Right cardiac atrium (tissue), 5 donors: ENCODE measurements at regions not wholly inside any gene's neighbourhood (a gene's known extent, or its start where the extent isn't known, plus 50 kb on each side); places are given as distances from the start of the nearest gene placed in this dataset.
"Not testable (repeated sequence)": the region's sequence is repeated elsewhere in the genome, so short reads cannot be mapped to it uniquely, and the experiment has no call there.

Experiments used
- ATAC-seq, 2 donors: fragments of 200-7000 bp; cut with Tn5 transposase; one replicate each; pipeline versions ENCODE4 v1.8.0 to v1.9.1; 2020; ENCODE audit warnings: moderate library complexity in 2 of 2, mild to moderate bottlenecking in 1 of 2
- DNase-seq, 3 donors: peaks; one replicate each; pipeline ENCODE4 v3.0.0-alpha.2; 2020
- H3K27ac ChIP-seq: one replicate; pipeline ENCODE4 v1.5.1; 2013; ENCODE audit warnings: mild to moderate bottlenecking, low read length, control low read depth, moderate library complexity
- H3K27me3 ChIP-seq: one replicate; pipeline ENCODE4 v1.6.1; 2013; ENCODE audit not compliant: control insufficient read depth, insufficient read depth
- H3K4me1 ChIP-seq: one replicate; pipeline ENCODE4 v1.6.1; 2013; ENCODE audit warnings: low read length; ENCODE audit not compliant: control insufficient read depth, insufficient read depth
- H3K4me3 ChIP-seq: one replicate; pipeline ENCODE4 v1.5.1; 2013; ENCODE audit warnings: low read length, control low read depth
- H3K9me3 ChIP-seq: one replicate; pipeline ENCODE4 v1.6.1; 2013; ENCODE audit warnings: low read length; ENCODE audit not compliant: control insufficient read depth
- WGBS: extraction: QIAGEN DNeasy Blood & Tissue Kit; methylation state at CpG from one replicate; pipeline ENCODE4 v1.1.7; 2013; 5-methylcytosine and 5-hydroxymethylcytosine counted together
- intact Hi-C, 4 donors: fragments of 100-400 bp; cut with DNase I; formaldehyde crosslinking; loops; one replicate each; pipeline versions ENCODE4 v1.11.0 to v1.14.0; 2022 to 2023
- donor health status: healthy with polysubstance abuse.
- donor health status: DM: no; HTN: yes; CAD: no.
- donor health status: DM: no; HTN: no; CAD: no.
- donor health status: DM: no; HTN: yes; CAD: no; lungs with severe emphysema.
- donor health status: DM: yes; HTN: yes; CAD: no.

- ATAC-seq, DNase-seq, H3K4me3 ChIP-seq, H3K9me3 ChIP-seq, H3K27me3 ChIP-seq, H3K27ac ChIP-seq, H3K4me1 ChIP-seq, intact Hi-C loops: not testable (repeated sequence)
- WGBS, result 90% methylated on average over 9 of the region's 9 CpGs
Observed at GRCh38 chr15:95043236-95043932, 812.0 kb downstream of the MCTP2 start.

- Histone ChIP-seq H3K9me3 (peaks cover 2% of the 10 kb centered on the region), H3K27ac (no peak overlapping the region), H3K4me3 (no peak overlapping the region), H3K27me3 (no peaks in the 10 kb centered on the region), H3K4me1 (no peaks in the 10 kb centered on the region)
- intact Hi-C loops, result no loop called here
- 77% methylated on average over 1 of the region's 1 CpG for WGBS
- DNase-seq (no peak), ATAC-seq (no peak)
Observed at GRCh38 chr15:95043933-95044313, 812.6 kb downstream of the MCTP2 start.

DNA sequence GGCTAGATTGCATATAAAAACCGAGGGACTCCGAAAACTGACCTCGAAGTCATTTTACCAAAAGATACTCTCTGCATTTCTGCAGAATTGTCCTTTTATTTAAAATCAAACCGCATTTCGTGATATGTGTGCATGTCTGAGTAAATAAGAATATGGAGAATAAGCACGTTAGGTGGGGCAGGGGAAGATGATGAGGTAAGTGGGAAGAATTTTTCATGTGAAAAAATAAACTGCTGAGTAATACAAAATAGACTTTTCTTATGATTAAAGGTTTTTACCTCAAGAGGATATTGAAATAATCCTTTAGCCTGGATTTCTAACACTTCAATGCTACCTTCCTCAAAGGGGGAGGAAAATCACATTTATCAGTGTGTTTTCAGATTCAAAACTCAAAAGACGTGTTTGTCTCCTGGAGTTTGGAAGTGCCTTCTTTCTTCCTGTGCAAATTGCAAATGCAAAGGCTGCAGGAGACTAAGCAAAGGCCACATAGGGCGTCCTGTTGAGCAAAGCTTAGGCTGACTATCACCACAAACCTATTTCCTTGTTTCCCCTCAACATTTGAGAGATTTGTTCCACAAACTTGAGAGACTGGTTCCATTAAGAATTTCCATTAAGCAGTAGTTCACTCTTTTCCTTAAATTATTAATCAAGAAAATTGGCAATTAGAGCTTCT is 813.5 kb downstream of the MCTP2 start:
- WGBS, result 76% methylated on average over 8 of the region's 8 CpGs
- Histone ChIP-seq H3K27ac (no peak overlapping the region), H3K4me3 (no peak overlapping the region), H3K27me3 (no peaks in the 10 kb centered on the region), H3K4me1 (no peaks in the 10 kb centered on the region), H3K9me3 (peaks cover 2% of the 10 kb centered on the region)
- ATAC-seq (no peak), DNase-seq (no peak)
- intact Hi-C loops, result no loop called here

- 81% methylated on average over 2 of the region's 2 CpGs for WGBS
- Histone ChIP-seq H3K27me3 (no peaks in the 10 kb centered on the region), H3K4me1 (no peaks in the 10 kb centered on the region), H3K9me3 (peaks cover 2% of the 10 kb centered on the region), H3K4me3 (no peak overlapping the region), H3K27ac (no peak overlapping the region)
- ATAC-seq, result no peak
- no peak for DNase-seq
- intact Hi-C loops, result no loop called here
Observed at GRCh38 chr15:95051861-95052260, 820.5 kb downstream of the MCTP2 start.

- intact Hi-C loops, result no loop called here
- DNase-seq (no peak), ATAC-seq (no peak)
- 75% methylated on average over 4 of the region's 4 CpGs for WGBS
- no peak overlapping the region for H3K4me3 ChIP-seq
- no peak overlapping the region for H3K27ac ChIP-seq
- no peaks in the 10 kb centered on the region for H3K4me1 ChIP-seq
- H3K27me3 ChIP-seq, result no peaks in the 10 kb centered on the region
- peaks cover 2% of the 10 kb centered on the region for H3K9me3 ChIP-seq
Observed at GRCh38 chr15:95059346-95059905, 828.1 kb downstream of the MCTP2 start.

DNA sequence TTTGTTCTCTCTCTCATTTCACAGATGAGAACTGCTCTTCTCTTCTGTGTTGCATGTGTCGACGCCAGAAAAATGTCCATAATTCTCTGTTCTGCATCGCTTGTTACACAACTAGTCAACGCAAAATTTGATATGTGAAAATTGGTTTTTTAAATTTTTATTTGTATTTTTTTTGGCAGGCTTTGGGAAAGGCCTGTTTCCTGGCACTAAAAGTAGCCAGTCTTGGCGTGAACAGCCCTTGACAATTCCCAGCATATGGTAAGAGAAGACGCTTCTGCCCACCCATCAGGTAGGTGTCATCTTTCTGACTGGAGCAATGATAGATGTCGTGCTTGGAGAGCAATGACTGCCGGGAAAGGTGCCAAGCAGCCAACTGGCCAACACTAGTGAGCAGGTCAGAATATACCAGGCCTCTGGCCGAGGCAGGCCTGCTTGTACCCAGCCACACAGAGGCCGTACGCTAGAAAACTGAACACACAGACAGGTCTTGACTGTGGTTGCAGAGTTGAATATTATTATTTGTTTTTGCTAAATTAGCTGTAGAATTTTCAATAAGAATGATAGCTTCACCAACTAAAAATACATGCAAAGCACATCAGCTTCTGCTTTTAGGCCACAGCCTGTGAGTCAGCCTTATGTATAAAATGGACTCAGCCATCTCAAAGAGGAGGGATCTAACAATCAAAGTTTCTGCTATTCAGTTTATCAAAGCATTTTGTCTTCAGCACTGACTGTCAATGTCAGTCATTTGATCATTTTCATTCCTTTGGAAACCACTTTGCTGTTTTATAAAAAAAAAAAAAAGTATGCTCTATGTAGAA is 837.5 kb downstream of the MCTP2 start:
- H3K27ac ChIP-seq, result no peak overlapping the region
- intact Hi-C loops, result no loop called here
- H3K4me1 ChIP-seq, result no peaks in the 10 kb centered on the region
- 67% methylated on average over 11 of the region's 11 CpGs for WGBS
- ATAC-seq (no peak), DNase-seq (peak in 1 of 3 donors; percentile 56)
- no peaks in the 10 kb centered on the region for H3K9me3 ChIP-seq
- H3K27me3 ChIP-seq, result no peaks in the 10 kb centered on the region
- no peak overlapping the region for H3K4me3 ChIP-seq

DNA sequence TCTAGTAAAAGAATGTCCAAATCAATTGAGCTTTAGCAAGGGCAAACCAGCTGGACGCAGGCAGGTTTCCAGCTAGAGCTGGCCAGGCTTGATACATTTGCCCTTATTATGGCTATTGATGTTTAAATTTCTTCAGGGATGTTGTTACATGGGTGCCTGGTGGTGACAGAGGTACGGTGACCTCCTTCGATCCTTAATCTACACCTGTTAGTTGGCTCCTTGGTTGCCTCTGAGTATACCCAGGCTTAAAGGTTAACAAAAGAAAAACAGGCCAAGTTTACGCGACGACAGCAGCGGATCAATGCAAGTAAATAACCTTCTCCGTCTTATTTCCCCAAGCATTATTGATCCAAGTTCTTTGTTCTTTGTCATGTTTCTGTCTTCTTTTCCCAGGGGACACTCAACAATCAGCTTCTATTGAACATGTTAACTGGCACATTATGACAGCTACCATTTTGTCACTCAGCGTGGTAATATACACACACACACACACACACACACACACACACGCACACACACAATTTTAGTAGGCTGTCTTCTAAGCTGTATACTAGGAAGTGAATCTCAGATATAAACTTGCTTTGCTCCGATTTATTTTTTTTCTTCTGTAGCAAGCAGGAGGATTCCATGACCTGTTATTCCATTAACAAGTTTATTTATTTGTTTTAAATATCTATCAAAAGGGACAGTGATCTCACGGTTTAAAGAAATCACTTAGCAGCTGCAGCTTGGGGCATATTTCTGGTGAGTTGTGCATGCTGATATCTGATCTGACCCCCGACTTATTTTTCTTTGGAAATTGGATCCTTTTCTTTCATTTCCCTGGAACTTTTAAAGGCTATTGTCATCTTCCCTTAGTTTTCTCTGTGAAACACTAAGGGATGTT is 844.7 kb downstream of the MCTP2 start:
- intact Hi-C loops, result no loop called here
- Histone ChIP-seq H3K27me3 (no peaks in the 10 kb centered on the region), H3K27ac (no peak overlapping the region), H3K4me1 (no peaks in the 10 kb centered on the region), H3K4me3 (no peak overlapping the region), H3K9me3 (no peaks in the 10 kb centered on the region)
- DNase-seq (no peak), ATAC-seq (no peak)
- 89% methylated on average over 13 of the region's 13 CpGs for WGBS

- H3K4me3 ChIP-seq, result no peak overlapping the region
- H3K27me3 ChIP-seq, result no peaks in the 10 kb centered on the region
- no peaks in the 10 kb centered on the region for H3K9me3 ChIP-seq
- DNase-seq, result no peak
- no peak for ATAC-seq
- intact Hi-C loops, result no loop called here
- no peak overlapping the region for H3K27ac ChIP-seq
- no peaks in the 10 kb centered on the region for H3K4me1 ChIP-seq
Observed at GRCh38 chr15:95076678-95076990, 845.3 kb downstream of the MCTP2 start.

- Histone ChIP-seq H3K9me3 (no peaks in the 10 kb centered on the region), H3K27me3 (no peaks in the 10 kb centered on the region), H3K4me3 (no peak overlapping the region), H3K27ac (no peak overlapping the region), H3K4me1 (no peaks in the 10 kb centered on the region)
- no peak for DNase-seq
- ATAC-seq, result no peak
- 42% methylated on average over 2 of the region's 2 CpGs for WGBS
- intact Hi-C loops, result no loop called here
Observed at GRCh38 chr15:95078003-95078402, 846.6 kb downstream of the MCTP2 start.

DNA sequence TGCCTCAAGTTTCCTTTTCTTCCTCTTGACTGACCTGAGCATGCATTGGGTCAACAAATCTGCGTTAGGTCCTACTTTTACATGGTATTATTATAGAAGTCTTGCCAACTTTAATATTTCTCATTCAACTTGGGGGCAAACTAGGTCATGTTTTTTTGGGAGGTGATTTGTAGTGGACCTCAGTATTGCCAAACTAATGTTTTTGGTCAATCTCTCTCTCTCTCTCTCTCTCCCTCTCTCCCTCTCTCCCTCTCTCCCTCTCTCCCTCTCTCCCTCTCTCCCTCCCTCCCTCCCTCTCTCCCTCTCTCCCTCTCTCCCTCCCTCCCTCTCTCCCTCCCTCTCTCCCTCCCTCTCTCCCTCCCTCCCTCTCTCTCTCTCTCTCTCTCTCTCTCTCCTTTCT is 848.9 kb downstream of the MCTP2 start:
- H3K27ac ChIP-seq, DNase-seq, ATAC-seq, H3K4me3 ChIP-seq, intact Hi-C loops, H3K27me3 ChIP-seq, H3K4me1 ChIP-seq, H3K9me3 ChIP-seq: not testable (repeated sequence)
- 77% methylated on average over 1 of the region's 1 CpG for WGBS
